ENCODE measurements at regions not wholly inside any gene's neighbourhood (a gene's known extent, or its start where the extent isn't known, plus 50 kb on each side); places are given as distances from the start of the nearest gene placed in this dataset.

- H3K36me3 Mint-ChIP-seq (ENCODE audit: low read depth): no peaks in the 10 kb centered on the region
- peaks cover 5% of the 10 kb centered on the region for H3K9me3 Mint-ChIP-seq
- H3K27me3 Mint-ChIP-seq (ENCODE audit: low read depth): no peaks in the 10 kb centered on the region
- H3K4me3 Mint-ChIP-seq: no peak overlapping the region
- TF ChIP-seq CTCF (IDR thresholded peaks at IDR 0.05; ENCODE audit: unreplicated experiment in 3 of 3): no peak
- H3K27ac Mint-ChIP-seq: no peak overlapping the region
- no peaks in the 10 kb centered on the region for H3K4me1 Mint-ChIP-seq
These were observed 203.9 kb upstream of the SAMSN1 start for GRCh38 chr21:14750041-14750440.

- Mint-ChIP-seq H3K36me3 (ENCODE audit: low read depth) (no peaks in the 10 kb centered on the region), H3K27me3 (ENCODE audit: low read depth) (no peaks in the 10 kb centered on the region), H3K9me3 (peaks cover 2% of the 10 kb centered on the region), H3K4me3 (no peak overlapping the region), H3K4me1 (no peaks in the 10 kb centered on the region), H3K27ac (no peak overlapping the region)
- no peak for TF ChIP-seq CTCF (IDR thresholded peaks at IDR 0.05; ENCODE audit: unreplicated experiment in 3 of 3)
These were observed 202.5 kb upstream of the SAMSN1 start for GRCh38 chr21:14748662-14749061.

DNA sequence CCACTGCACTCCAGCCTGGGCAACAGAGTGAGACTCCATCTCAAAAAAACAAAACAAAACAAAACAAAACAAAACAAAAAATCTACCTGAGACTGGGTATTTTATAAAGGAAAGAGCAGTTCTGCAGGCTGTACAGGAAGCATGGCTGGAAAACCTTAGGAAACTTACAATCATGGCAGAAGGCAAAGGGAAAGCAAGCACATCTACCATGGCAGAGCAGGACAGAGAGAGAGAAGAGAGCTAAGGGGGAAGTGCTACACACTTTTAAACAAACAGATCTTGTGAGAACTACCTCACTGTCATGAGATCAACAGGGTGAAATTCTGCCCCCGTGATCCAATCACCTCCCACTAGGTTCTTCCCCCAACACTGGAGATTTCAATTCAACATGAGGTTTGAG, 198.3 kb upstream of the SAMSN1 start:
- H3K27me3 Mint-ChIP-seq (ENCODE audit: low read depth): no peaks in the 10 kb centered on the region
- H3K4me1 Mint-ChIP-seq: no peaks in the 10 kb centered on the region
- peaks cover 3% of the 10 kb centered on the region for H3K9me3 Mint-ChIP-seq
- H3K4me3 Mint-ChIP-seq: no peak overlapping the region
- no peak for TF ChIP-seq CTCF (IDR thresholded peaks at IDR 0.05; ENCODE audit: unreplicated experiment in 3 of 3)
- no peaks in the 10 kb centered on the region for H3K36me3 Mint-ChIP-seq (ENCODE audit: low read depth)
- no peak overlapping the region for H3K27ac Mint-ChIP-seq

GRCh38 chr21:14742119-14742518, 196.0 kb upstream of the SAMSN1 start:
- TF ChIP-seq CTCF (IDR thresholded peaks at IDR 0.05; ENCODE audit: unreplicated experiment in 3 of 3): no peak
- Mint-ChIP-seq H3K27me3 (ENCODE audit: low read depth) (no peaks in the 10 kb centered on the region), H3K4me3 (no peak overlapping the region), H3K4me1 (no peaks in the 10 kb centered on the region), H3K36me3 (ENCODE audit: low read depth) (no peaks in the 10 kb centered on the region), H3K27ac (no peak overlapping the region), H3K9me3 (peaks cover 3% of the 10 kb centered on the region)

- no peaks in the 10 kb centered on the region for H3K4me1 Mint-ChIP-seq
These were observed 195.1 kb upstream of the SAMSN1 start for GRCh38 chr21:14741256-14741655.

More at GRCh38 chr21:14741256-14741655, 195.1 kb upstream of the SAMSN1 start:
- TF ChIP-seq CTCF (IDR thresholded peaks at IDR 0.05; ENCODE audit: unreplicated experiment in 3 of 3): no peak
- no peak overlapping the region for H3K4me3 Mint-ChIP-seq
- no peaks in the 10 kb centered on the region for H3K36me3 Mint-ChIP-seq (ENCODE audit: low read depth)
- H3K9me3 Mint-ChIP-seq: peaks cover 3% of the 10 kb centered on the region
- H3K27me3 Mint-ChIP-seq (ENCODE audit: low read depth): no peaks in the 10 kb centered on the region
- H3K27ac Mint-ChIP-seq: no peak overlapping the region
